ENCODE measurements at regions not wholly inside any gene's neighbourhood (a gene's known extent, or its start where the extent isn't known, plus 50 kb on each side); places are given as distances from the start of the nearest gene placed in this dataset.

- H2BK20ac ChIP-seq (ENCODE audit: low read depth, low read length, poor library complexity, severe bottlenecking): no peak overlapping the region
- no peak overlapping the region for H2AFZ ChIP-seq (ENCODE audit: low read length)
- H4K8ac ChIP-seq (replicated peaks; ENCODE audit: insufficient read length, low read depth, low read length): no peak overlapping the region
- H3K23ac ChIP-seq (ENCODE audit: insufficient read length, low read depth, low read length): no peak overlapping the region
- no peak overlapping the region for H3K27ac Mint-ChIP-seq
- H3K4me3 Mint-ChIP-seq: no peak overlapping the region
- H3K23me2 ChIP-seq (ENCODE audit: insufficient read length, low read depth, low read length, poor library complexity, severe bottlenecking): no peaks in the 10 kb centered on the region
- H2BK5ac ChIP-seq (ENCODE audit: insufficient read length, low read length): no peak overlapping the region
- H4K91ac ChIP-seq (ENCODE audit: insufficient read length, low read depth, low read length): no peak overlapping the region
- H4K5ac ChIP-seq (ENCODE audit: insufficient read length, low read depth, low read length): no peak overlapping the region
- H3K79me2 ChIP-seq (ENCODE audit: insufficient read depth, low read length): no peaks in the 10 kb centered on the region
- H3K36me3 Mint-ChIP-seq (ENCODE audit: insufficient read depth in 1 of 3, low read depth in 3 of 3): no peaks in the 10 kb centered on the region
- H3K4me1 Mint-ChIP-seq: peaks cover 14 to 25% of the 10 kb centered on the region in 2 experiments
- no peaks in the 10 kb centered on the region for H4K20me1 ChIP-seq (ENCODE audit: control insufficient read depth, insufficient read depth, insufficient read length)
- H3K79me1 ChIP-seq (ENCODE audit: insufficient read depth, low read depth, low read length, poor library complexity, severe bottlenecking): no peaks in the 10 kb centered on the region
- H3K27me3 Mint-ChIP-seq (ENCODE audit: low read depth): peaks cover 11% of the 10 kb centered on the region
- H3K9ac ChIP-seq (ENCODE audit: extremely low read depth, insufficient read length, low read length): no peak overlapping the region
- H3K14ac ChIP-seq (ENCODE audit: insufficient read depth, low read length): no peak overlapping the region
- TF ChIP-seq CTCF (conservative IDR thresholded peaks at IDR 0.05): no peak
- no peak for DNase-seq
- H2BK15ac ChIP-seq (ENCODE audit: low read depth, low read length): no peak overlapping the region
- H3T11ph ChIP-seq (ENCODE audit: low read length): no peak overlapping the region
- H3K9me3 ChIP-seq (ENCODE audit: control insufficient read depth, low read depth, low read length): no peaks in the 10 kb centered on the region
- H3K4me1 ChIP-seq (ENCODE audit: insufficient read depth, low read length): no peaks in the 10 kb centered on the region
- H3K18ac ChIP-seq (ENCODE audit: insufficient read length, low read depth, low read length): no peak overlapping the region
- H2BK12ac ChIP-seq (ENCODE audit: insufficient read length, low read depth, low read length): no peak overlapping the region
- H2AK5ac ChIP-seq (ENCODE audit: insufficient read length, low read length): no peak overlapping the region
- no CpG with 5 or more reads among the region's 2 CpGs for WGBS (ENCODE audit: extremely low coverage, insufficient read length, low lambda C conversion rate)
- no peak overlapping the region for H3K27ac ChIP-seq (ENCODE audit: insufficient read length, low read depth, low read length)
- no peak overlapping the region for H3K56ac ChIP-seq (ENCODE audit: insufficient read length, low read depth, low read length)
- no peaks in the 10 kb centered on the region for H3K9me3 Mint-ChIP-seq
- H2BK120ac ChIP-seq (ENCODE audit: low read depth, low read length, poor library complexity, severe bottlenecking): no peak overlapping the region
- H3K4ac ChIP-seq (ENCODE audit: low read depth, low read length): no peak overlapping the region
- no peaks in the 10 kb centered on the region for H3K27me3 ChIP-seq (ENCODE audit: insufficient read depth, low read length)
- H3K4me2 ChIP-seq (ENCODE audit: insufficient read depth, insufficient read length, low read length): no peak overlapping the region
Observed at GRCh38 chr3:194758716-194759115, 73.0 kb downstream of the FAM43A start.
